GM12801 (cell line): ENCODE measurements at regions not wholly inside any gene's neighbourhood (a gene's known extent, or its start where the extent isn't known, plus 50 kb on each side); places are given as distances from the start of the nearest gene placed in this dataset.

Source experiments
- TF ChIP-seq, protein P1 (sequence below): IDR thresholded peaks from one replicate; pipeline ENCODE4 v1.5.1; 2011; ENCODE audit warnings: control low read depth; ENCODE audit not compliant: insufficient read length; ENCODE audit errors: extremely low read depth

DNA sequence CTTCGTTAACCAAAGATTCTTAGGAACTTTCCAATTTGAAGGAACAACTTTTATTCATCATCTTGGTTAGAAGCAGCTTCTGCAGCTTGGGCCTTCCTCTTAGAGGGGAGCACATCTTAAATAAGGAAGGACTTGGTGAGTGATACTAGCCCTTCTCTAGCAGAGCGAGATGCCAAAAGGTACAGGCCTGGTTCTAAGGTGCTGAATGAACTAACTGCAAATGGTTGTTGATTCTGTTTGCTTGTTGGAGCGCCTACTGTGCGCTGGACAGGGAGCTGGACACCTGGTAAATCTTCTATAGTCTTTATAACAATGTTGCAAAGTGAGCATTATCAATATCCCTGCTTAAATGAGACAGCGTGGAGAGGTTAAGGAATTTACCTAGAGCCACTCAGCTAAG lies 127.1 kb downstream of the MYCN start:
- TF ChIP-seq, protein P1, sequence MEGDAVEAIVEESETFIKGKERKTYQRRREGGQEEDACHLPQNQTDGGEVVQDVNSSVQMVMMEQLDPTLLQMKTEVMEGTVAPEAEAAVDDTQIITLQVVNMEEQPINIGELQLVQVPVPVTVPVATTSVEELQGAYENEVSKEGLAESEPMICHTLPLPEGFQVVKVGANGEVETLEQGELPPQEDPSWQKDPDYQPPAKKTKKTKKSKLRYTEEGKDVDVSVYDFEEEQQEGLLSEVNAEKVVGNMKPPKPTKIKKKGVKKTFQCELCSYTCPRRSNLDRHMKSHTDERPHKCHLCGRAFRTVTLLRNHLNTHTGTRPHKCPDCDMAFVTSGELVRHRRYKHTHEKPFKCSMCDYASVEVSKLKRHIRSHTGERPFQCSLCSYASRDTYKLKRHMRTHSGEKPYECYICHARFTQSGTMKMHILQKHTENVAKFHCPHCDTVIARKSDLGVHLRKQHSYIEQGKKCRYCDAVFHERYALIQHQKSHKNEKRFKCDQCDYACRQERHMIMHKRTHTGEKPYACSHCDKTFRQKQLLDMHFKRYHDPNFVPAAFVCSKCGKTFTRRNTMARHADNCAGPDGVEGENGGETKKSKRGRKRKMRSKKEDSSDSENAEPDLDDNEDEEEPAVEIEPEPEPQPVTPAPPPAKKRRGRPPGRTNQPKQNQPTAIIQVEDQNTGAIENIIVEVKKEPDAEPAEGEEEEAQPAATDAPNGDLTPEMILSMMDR: no peak

DNA sequence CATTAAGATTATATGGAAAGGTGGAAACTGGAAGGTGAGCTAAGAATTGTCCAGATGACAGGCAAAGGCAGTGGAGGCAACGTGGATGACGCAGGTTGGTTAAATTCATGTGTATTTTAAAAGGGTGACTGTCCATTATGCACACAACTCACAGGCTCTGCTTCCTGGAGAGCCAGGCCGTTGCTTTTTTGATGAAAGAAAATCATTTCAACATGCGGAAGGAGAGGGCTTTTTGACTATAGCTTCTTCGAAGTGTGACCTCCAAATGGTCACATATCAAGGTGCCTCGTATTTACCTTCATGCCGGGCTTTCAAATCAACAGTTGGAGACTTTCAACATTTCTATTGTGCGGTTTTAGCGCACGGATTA lies 126.7 kb downstream of the MYCN start:
- TF ChIP-seq, protein P1: no peak

DNA sequence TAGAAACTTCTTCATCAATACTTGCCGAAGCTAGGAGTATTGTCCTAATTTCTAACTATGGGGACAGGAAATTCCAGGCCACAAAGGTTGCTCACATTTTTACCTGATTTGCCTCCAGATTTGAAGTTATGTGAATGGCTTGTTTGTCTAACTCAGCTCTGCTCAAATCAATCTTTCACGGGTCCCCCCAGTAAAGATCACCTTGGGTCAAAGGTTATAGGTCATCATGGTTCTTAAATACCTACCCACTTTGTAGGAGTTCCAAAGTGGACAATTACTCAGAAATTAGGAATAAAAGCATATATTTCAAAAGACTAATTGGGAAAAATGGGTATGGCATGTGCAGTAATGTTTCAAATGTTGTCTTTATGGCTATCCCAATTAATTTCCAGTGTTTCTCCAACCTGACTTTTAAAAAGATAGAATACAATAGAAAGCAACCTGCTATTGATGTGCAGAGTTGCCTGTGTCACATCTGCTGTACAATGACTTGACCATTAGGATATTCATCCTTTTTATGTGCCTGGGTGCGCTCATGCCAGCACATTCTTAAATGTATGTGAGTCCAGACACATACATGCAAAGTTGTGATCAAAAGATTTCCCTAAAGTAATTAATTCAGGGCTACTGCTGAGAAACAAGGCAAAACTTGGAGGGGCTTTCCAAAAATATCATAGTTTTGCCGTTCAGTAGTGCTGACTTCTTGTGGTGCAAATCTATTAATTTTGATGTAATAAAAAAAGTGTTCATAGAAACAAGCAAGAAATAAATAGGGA lies 126.1 kb downstream of the MYCN start:
- TF ChIP-seq, protein P1: no peak

DNA sequence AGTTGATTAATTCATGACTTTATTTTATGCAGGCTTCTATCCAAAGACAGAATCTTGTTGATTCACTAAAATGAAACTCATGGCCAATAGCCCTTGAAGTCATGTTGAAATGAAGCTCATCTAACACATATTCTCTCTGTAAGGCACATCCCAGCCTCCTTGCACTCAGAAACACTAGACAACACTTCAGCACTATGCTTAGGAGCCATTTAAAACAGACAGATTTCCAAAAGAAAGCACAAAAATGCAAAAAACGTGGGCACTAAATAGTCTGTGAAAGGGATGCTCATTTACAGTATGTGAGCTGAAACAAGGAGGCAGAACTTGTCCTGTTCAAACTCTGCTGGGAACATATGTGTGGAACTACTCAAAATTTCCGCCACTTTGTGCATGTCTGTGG lies 124.4 kb downstream of the MYCN start:
- TF ChIP-seq, protein P1: no peak

DNA sequence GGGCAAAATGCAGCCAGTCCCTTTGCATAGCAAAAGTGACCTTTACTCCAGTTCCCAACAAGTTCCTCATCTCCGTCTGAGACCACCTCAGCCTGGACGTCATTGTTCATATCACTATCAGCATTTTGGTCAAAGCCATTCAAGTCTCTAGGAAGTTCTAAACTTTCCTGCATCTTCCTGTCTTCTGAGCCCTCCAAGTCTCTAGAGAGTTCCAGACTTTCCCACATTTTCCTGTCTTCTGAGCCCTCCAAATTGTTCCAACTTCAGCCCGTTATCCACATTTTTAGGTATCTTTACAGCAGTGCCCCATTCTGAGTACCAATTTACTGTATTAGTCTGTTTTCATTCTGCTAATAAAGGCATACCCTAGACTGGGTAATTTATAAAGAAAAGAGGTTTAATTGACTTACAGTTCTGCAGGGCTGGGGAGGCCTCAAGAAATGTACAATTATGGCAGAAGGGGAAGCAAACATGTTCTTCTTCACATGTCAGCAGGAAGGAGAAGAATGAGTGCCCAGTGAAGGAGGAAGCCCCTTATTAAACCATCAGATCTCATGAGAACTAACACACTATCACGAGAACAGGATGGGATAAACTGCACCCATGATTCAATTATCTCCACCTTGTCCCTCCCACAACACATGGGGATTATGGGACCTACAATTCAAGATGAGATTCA lies 123.7 kb downstream of the MYCN start:
- TF ChIP-seq, protein P1: no peak

DNA sequence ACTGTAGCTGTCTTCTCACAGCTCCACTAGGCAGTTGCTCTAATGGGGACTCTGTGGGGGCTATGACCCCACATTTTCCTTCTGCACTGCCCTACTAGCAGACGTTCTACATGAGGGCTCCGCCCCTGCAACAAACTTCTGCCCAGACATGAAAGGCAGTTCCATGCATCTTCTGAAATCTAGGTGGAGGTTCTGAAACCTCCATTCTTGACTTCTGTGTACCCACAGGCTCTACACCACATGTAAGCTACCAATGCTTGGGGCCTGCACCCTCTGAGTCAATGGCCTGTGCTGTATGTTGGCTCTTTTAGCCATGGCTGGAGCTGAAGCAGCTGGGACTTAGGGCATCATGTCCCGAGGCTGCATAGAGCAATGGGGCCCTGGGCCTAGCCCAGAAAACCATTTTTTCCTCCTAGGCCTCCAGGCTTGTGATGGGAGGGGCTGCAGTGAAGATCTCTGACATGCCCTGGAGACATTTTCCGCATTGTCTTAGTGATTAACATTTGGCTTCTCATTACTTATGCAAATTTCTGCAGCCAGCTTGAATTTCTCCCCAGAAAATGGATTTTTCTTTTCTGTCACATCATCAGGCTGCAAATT lies 123.0 kb downstream of the MYCN start:
- TF ChIP-seq, protein P1: no peak

DNA sequence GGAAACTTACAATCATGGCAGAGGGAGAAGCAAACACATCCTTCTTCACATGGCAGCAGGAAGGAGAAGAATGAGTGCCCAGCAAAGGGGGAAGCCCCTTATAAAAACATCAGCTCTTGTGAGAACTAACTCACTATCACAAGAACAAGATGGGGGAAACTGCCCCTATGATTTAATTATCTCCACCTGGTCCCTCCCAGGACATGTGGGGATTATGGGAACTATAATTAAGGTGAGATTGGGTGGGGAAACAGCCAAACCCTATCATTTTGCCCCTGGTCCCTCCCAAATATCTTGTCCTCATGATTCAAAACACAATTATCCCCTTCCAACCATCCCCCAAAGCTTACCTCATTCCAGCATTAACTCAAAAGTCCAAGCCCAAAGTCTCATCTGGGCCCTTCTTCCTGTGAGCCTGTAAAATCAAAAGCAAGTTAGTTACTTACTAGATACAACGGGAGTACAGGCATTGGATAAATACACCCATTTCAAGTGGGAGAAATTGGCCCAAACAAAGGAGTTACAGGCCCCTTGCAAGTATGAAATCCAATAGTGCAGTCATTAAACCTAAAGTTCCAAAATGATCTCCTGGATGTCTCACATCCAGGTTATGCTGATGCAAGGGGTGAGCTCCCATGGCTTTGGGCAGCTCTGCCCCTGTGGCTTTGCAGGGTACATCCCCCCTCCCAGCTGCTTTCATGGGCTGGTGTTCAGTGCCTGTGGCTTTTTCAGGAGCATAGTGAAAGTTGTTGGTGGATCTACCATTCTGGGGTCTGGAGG lies 122.3 kb downstream of the MYCN start:
- TF ChIP-seq, protein P1: no peak
